ENCODE measurements at regions not wholly inside any gene's neighbourhood (a gene's known extent, or its start where the extent isn't known, plus 50 kb on each side); places are given as distances from the start of the nearest gene placed in this dataset.

- no peaks in the 10 kb centered on the region for H3K27me3 ChIP-seq (ENCODE audit: control insufficient read depth, insufficient read depth, low read length)
- no CpG with 5 or more reads among the region's 22 CpGs for WGBS (ENCODE audit: insufficient coverage, low lambda C conversion rate)
Measured at GRCh38 chr10:84571146-84571545, 242.8 kb downstream of the CCSER2 start.

GRCh38 chr10:84574102-84574501 is 245.7 kb downstream of the CCSER2 start:
- WGBS (ENCODE audit: insufficient coverage, low lambda C conversion rate), result 100% methylated on average over 1 of the region's 1 CpG
- DNase-seq, result no peak
- Histone ChIP-seq H3K27ac (ENCODE audit: low read length) (no peak overlapping the region), H3K9me3 (ENCODE audit: control insufficient read depth, low read depth, low read length) (peaks cover 7% of the 10 kb centered on the region), H3K27me3 (ENCODE audit: control insufficient read depth, insufficient read depth, low read length) (no peaks in the 10 kb centered on the region), H3K4me3 (ENCODE audit: low read length) (no peak overlapping the region), H3K4me1 (ENCODE audit: control insufficient read depth, insufficient read depth, low read length) (no peaks in the 10 kb centered on the region), H3K36me3 (ENCODE audit: control insufficient read depth, insufficient read depth, low read length) (no peaks in the 10 kb centered on the region)

More at GRCh38 chr10:84571146-84571545, 242.8 kb downstream of the CCSER2 start:
- no peaks in the 10 kb centered on the region for H3K4me1 ChIP-seq (ENCODE audit: control insufficient read depth, insufficient read depth, low read length)
- no peak overlapping the region for H3K4me3 ChIP-seq (ENCODE audit: low read length)
- DNase-seq, result no peak
- H3K36me3 ChIP-seq (ENCODE audit: control insufficient read depth, insufficient read depth, low read length), result no peaks in the 10 kb centered on the region
- H3K9me3 ChIP-seq (ENCODE audit: control insufficient read depth, low read depth, low read length), result peaks cover 7% of the 10 kb centered on the region
- no peak overlapping the region for H3K27ac ChIP-seq (ENCODE audit: low read length)

- Histone ChIP-seq H3K4me3 (ENCODE audit: low read length) (no peak overlapping the region), H3K9me3 (ENCODE audit: control insufficient read depth, low read depth, low read length) (no peaks in the 10 kb centered on the region), H3K36me3 (ENCODE audit: control insufficient read depth, insufficient read depth, low read length) (no peaks in the 10 kb centered on the region), H3K27ac (ENCODE audit: low read length) (no peak overlapping the region), H3K4me1 (ENCODE audit: control insufficient read depth, insufficient read depth, low read length) (no peaks in the 10 kb centered on the region), H3K27me3 (ENCODE audit: control insufficient read depth, insufficient read depth, low read length) (no peaks in the 10 kb centered on the region)
- no peak for DNase-seq
- no CpG with 5 or more reads among the region's 6 CpGs for WGBS (ENCODE audit: insufficient coverage, low lambda C conversion rate)
Measured at GRCh38 chr10:84581976-84582375, 253.6 kb downstream of the CCSER2 start.

- no CpG with 5 or more reads among the region's 5 CpGs for WGBS (ENCODE audit: insufficient coverage, low lambda C conversion rate)
- Histone ChIP-seq H3K27me3 (ENCODE audit: control insufficient read depth, insufficient read depth, low read length) (no peaks in the 10 kb centered on the region), H3K36me3 (ENCODE audit: control insufficient read depth, insufficient read depth, low read length) (no peaks in the 10 kb centered on the region), H3K27ac (ENCODE audit: low read length) (no peak overlapping the region), H3K4me1 (ENCODE audit: control insufficient read depth, insufficient read depth, low read length) (no peaks in the 10 kb centered on the region), H3K4me3 (ENCODE audit: low read length) (no peak overlapping the region), H3K9me3 (ENCODE audit: control insufficient read depth, low read depth, low read length) (no peaks in the 10 kb centered on the region)
- no peak for DNase-seq
Measured at GRCh38 chr10:84583501-84583900, 255.1 kb downstream of the CCSER2 start.

- DNase-seq, result no peak
- no peaks in the 10 kb centered on the region for H3K36me3 ChIP-seq (ENCODE audit: control insufficient read depth, insufficient read depth, low read length)
Measured at GRCh38 chr10:84587789-84588188, 259.4 kb downstream of the CCSER2 start.

GRCh38 chr10:84588426-84588825 is 260.0 kb downstream of the CCSER2 start:
- Histone ChIP-seq H3K4me3 (ENCODE audit: low read length) (no peak overlapping the region), H3K27ac (ENCODE audit: low read length) (no peak overlapping the region), H3K9me3 (ENCODE audit: control insufficient read depth, low read depth, low read length) (no peaks in the 10 kb centered on the region), H3K4me1 (ENCODE audit: control insufficient read depth, insufficient read depth, low read length) (no peaks in the 10 kb centered on the region), H3K27me3 (ENCODE audit: control insufficient read depth, insufficient read depth, low read length) (no peaks in the 10 kb centered on the region), H3K36me3 (ENCODE audit: control insufficient read depth, insufficient read depth, low read length) (no peaks in the 10 kb centered on the region)
- WGBS (ENCODE audit: insufficient coverage, low lambda C conversion rate), result no CpG with 5 or more reads among the region's 5 CpGs
- no peak for DNase-seq

More at GRCh38 chr10:84587789-84588188, 259.4 kb downstream of the CCSER2 start:
- Histone ChIP-seq H3K4me1 (ENCODE audit: control insufficient read depth, insufficient read depth, low read length) (no peaks in the 10 kb centered on the region), H3K9me3 (ENCODE audit: control insufficient read depth, low read depth, low read length) (no peaks in the 10 kb centered on the region), H3K4me3 (ENCODE audit: low read length) (no peak overlapping the region), H3K27ac (ENCODE audit: low read length) (no peak overlapping the region), H3K27me3 (ENCODE audit: control insufficient read depth, insufficient read depth, low read length) (no peaks in the 10 kb centered on the region)

- no peak for DNase-seq
- Histone ChIP-seq H3K4me1 (ENCODE audit: control insufficient read depth, insufficient read depth, low read length) (no peaks in the 10 kb centered on the region), H3K36me3 (ENCODE audit: control insufficient read depth, insufficient read depth, low read length) (no peaks in the 10 kb centered on the region), H3K4me3 (ENCODE audit: low read length) (no peak overlapping the region), H3K9me3 (ENCODE audit: control insufficient read depth, low read depth, low read length) (no peaks in the 10 kb centered on the region), H3K27me3 (ENCODE audit: control insufficient read depth, insufficient read depth, low read length) (no peaks in the 10 kb centered on the region), H3K27ac (ENCODE audit: low read length) (no peak overlapping the region)
- no CpG with 5 or more reads among the region's 2 CpGs for WGBS (ENCODE audit: insufficient coverage, low lambda C conversion rate)
Measured at GRCh38 chr10:84588971-84589370, 260.6 kb downstream of the CCSER2 start.

- Histone ChIP-seq H3K27ac (ENCODE audit: low read length) (no peak overlapping the region), H3K36me3 (ENCODE audit: control insufficient read depth, insufficient read depth, low read length) (no peaks in the 10 kb centered on the region), H3K9me3 (ENCODE audit: control insufficient read depth, low read depth, low read length) (no peaks in the 10 kb centered on the region), H3K4me3 (ENCODE audit: low read length) (no peak overlapping the region), H3K27me3 (ENCODE audit: control insufficient read depth, insufficient read depth, low read length) (no peaks in the 10 kb centered on the region), H3K4me1 (ENCODE audit: control insufficient read depth, insufficient read depth, low read length) (no peaks in the 10 kb centered on the region)
- DNase-seq, result no peak
- whole genome bisulfite sequencing (ENCODE audit: insufficient coverage, low lambda C conversion rate), result no CpG with 5 or more reads among the region's 4 CpGs
Measured at GRCh38 chr10:84589526-84590205, 261.3 kb downstream of the CCSER2 start.

- H3K27ac ChIP-seq (ENCODE audit: low read length), result no peak overlapping the region
Measured at GRCh38 chr10:84590327-84591193, 262.2 kb downstream of the CCSER2 start.

GRCh38 chr10:84593506-84593905 is 265.1 kb downstream of the CCSER2 start:
- H3K27me3 ChIP-seq (ENCODE audit: control insufficient read depth, insufficient read depth, low read length), result no peaks in the 10 kb centered on the region
- H3K27ac ChIP-seq (ENCODE audit: low read length), result no peak overlapping the region
- no peaks in the 10 kb centered on the region for H3K36me3 ChIP-seq (ENCODE audit: control insufficient read depth, insufficient read depth, low read length)
- H3K4me1 ChIP-seq (ENCODE audit: control insufficient read depth, insufficient read depth, low read length), result no peaks in the 10 kb centered on the region
- H3K9me3 ChIP-seq (ENCODE audit: control insufficient read depth, low read depth, low read length), result no peaks in the 10 kb centered on the region
- DNase-seq, result no peak
- H3K4me3 ChIP-seq (ENCODE audit: low read length), result no peak overlapping the region
- no CpG with 5 or more reads among the region's 7 CpGs for WGBS (ENCODE audit: insufficient coverage, low lambda C conversion rate)

More at GRCh38 chr10:84590327-84591193, 262.2 kb downstream of the CCSER2 start:
- Histone ChIP-seq H3K36me3 (ENCODE audit: control insufficient read depth, insufficient read depth, low read length) (no peaks in the 10 kb centered on the region), H3K27me3 (ENCODE audit: control insufficient read depth, insufficient read depth, low read length) (no peaks in the 10 kb centered on the region), H3K4me3 (ENCODE audit: low read length) (no peak overlapping the region), H3K4me1 (ENCODE audit: control insufficient read depth, insufficient read depth, low read length) (no peaks in the 10 kb centered on the region), H3K9me3 (ENCODE audit: control insufficient read depth, low read depth, low read length) (no peaks in the 10 kb centered on the region)
- 100% methylated on average over 1 of the region's 14 CpGs for WGBS (ENCODE audit: insufficient coverage, low lambda C conversion rate)
- no peak for DNase-seq

All from large intestine (tissue), 3 donors.